HG03159 (cell line): ENCODE measurements at regions not wholly inside any gene's neighbourhood (a gene's known extent, or its start where the extent isn't known, plus 50 kb on each side); places are given as distances from the start of the nearest gene placed in this dataset.

Experiments used
- ATAC-seq: cut with Tn5 transposase; IDR thresholded peaks from one replicate; pipeline ENCODE4 v1.9.1; 2021; ENCODE audit warnings: mild to moderate bottlenecking, moderate library complexity; ENCODE audit not compliant: unreplicated experiment

- ATAC-seq = no peak
These were observed 358.0 kb downstream of the WDR72 start for GRCh38 chr15:53401503-53401902.

GRCh38 chr15:53400986-53401385 is 358.5 kb downstream of the WDR72 start:
- ATAC-seq = no peak

- ATAC-seq = no peak
These were observed 362.3 kb downstream of the WDR72 start for GRCh38 chr15:53397041-53397616.

- ATAC-seq = no peak
These were observed 363.6 kb downstream of the WDR72 start for GRCh38 chr15:53395871-53396270.

- no peak for ATAC-seq
These were observed 368.9 kb downstream of the WDR72 start for GRCh38 chr15:53390549-53390948.

- no peak for ATAC-seq
These were observed 370.0 kb downstream of the WDR72 start for GRCh38 chr15:53389271-53390037.

GRCh38 chr15:53384417-53384816 is 375.0 kb downstream of the WDR72 start:
- ATAC-seq = no peak

- no peak for ATAC-seq
These were observed 381.2 kb downstream of the WDR72 start for GRCh38 chr15:53378096-53378800.

GRCh38 chr15:53367740-53368139 is 391.7 kb downstream of the WDR72 start:
- no peak for ATAC-seq

- no peak for ATAC-seq
These were observed 398.6 kb downstream of the WDR72 start for GRCh38 chr15:53360881-53361280.

GRCh38 chr15:53359038-53359437 is 400.4 kb downstream of the WDR72 start:
- ATAC-seq = no peak

- no peak for ATAC-seq
These were observed 404.6 kb downstream of the WDR72 start for GRCh38 chr15:53354874-53355273.

- no peak for ATAC-seq
These were observed 408.1 kb downstream of the WDR72 start for GRCh38 chr15:53351373-53351772.

- ATAC-seq = no peak
These were observed 412.9 kb downstream of the WDR72 start for GRCh38 chr15:53346583-53346982.

- no peak for ATAC-seq
These were observed 427.9 kb downstream of the WDR72 start for GRCh38 chr15:53331328-53332190.

- no peak for ATAC-seq
These were observed 431.1 kb downstream of the WDR72 start for GRCh38 chr15:53328341-53328740.

GRCh38 chr15:53324061-53324460 is 435.4 kb downstream of the WDR72 start:
- no peak for ATAC-seq

- no peak for ATAC-seq
These were observed 436.3 kb downstream of the WDR72 start for GRCh38 chr15:53323191-53323590.

- no peak for ATAC-seq
These were observed 438.6 kb downstream of the WDR72 start for GRCh38 chr15:53320816-53321215.

- ATAC-seq = no peak
These were observed 446.8 kb downstream of the WDR72 start for GRCh38 chr15:53312707-53313106.

- ATAC-seq = no peak
These were observed 448.8 kb downstream of the WDR72 start for GRCh38 chr15:53310709-53311108.
